GM18868 (cell line): ENCODE measurements at regions not wholly inside any gene's neighbourhood (a gene's known extent, or its start where the extent isn't known, plus 50 kb on each side); places are given as distances from the start of the nearest gene placed in this dataset.
"Not testable (repeated sequence)": the region's sequence is repeated elsewhere in the genome, so short reads cannot be mapped to it uniquely, and the experiment has no call there.

Source experiments
- ATAC-seq: cut with Tn5 transposase; IDR thresholded peaks from one replicate; pipeline ENCODE4 v1.9.1; 2021; ENCODE audit warnings: mild to moderate bottlenecking, moderate library complexity; ENCODE audit not compliant: unreplicated experiment

GRCh38 chr1:99361406-99361805, 97.1 kb downstream of the PLPPR4 start:
- no peak for ATAC-seq

- no peak for ATAC-seq
These were observed 99.2 kb downstream of the PLPPR4 start for GRCh38 chr1:99363531-99363930.

- ATAC-seq: no peak
These were observed 100.8 kb downstream of the PLPPR4 start for GRCh38 chr1:99365141-99365540.

- ATAC-seq: no peak
These were observed 101.3 kb downstream of the PLPPR4 start for GRCh38 chr1:99365545-99365944.

GRCh38 chr1:99369154-99369553, 104.9 kb downstream of the PLPPR4 start:
- ATAC-seq: no peak

- no peak for ATAC-seq
These were observed 106.2 kb downstream of the PLPPR4 start for GRCh38 chr1:99370476-99370875.

GRCh38 chr1:99371413-99371812, 107.1 kb downstream of the PLPPR4 start:
- no peak for ATAC-seq

- ATAC-seq: no peak
These were observed 109.8 kb downstream of the PLPPR4 start for GRCh38 chr1:99374109-99374508.

- not testable (repeated sequence) for ATAC-seq
These were observed 110.4 kb downstream of the PLPPR4 start for GRCh38 chr1:99374693-99375092.

GRCh38 chr1:99384021-99384420, 119.7 kb downstream of the PLPPR4 start:
- ATAC-seq: no peak

GRCh38 chr1:99385852-99386251, 121.6 kb downstream of the PLPPR4 start:
- ATAC-seq: no peak

- ATAC-seq: no peak
These were observed 132.1 kb downstream of the PLPPR4 start for GRCh38 chr1:99396389-99396788.

- no peak for ATAC-seq
These were observed 132.7 kb downstream of the PLPPR4 start for GRCh38 chr1:99397029-99397428.

- ATAC-seq: no peak
These were observed 133.6 kb downstream of the PLPPR4 start for GRCh38 chr1:99397863-99398262.

GRCh38 chr1:99401556-99401955, 137.3 kb downstream of the PLPPR4 start:
- not testable (repeated sequence) for ATAC-seq

- not testable (repeated sequence) for ATAC-seq
These were observed 140.1 kb downstream of the PLPPR4 start for GRCh38 chr1:99404399-99404798.

GRCh38 chr1:99405325-99405724, 141.0 kb downstream of the PLPPR4 start:
- not testable (repeated sequence) for ATAC-seq

GRCh38 chr1:99407018-99407417, 142.7 kb downstream of the PLPPR4 start:
- ATAC-seq: no peak

- no peak for ATAC-seq
These were observed 159.8 kb downstream of the PLPPR4 start for GRCh38 chr1:99424087-99424486.

GRCh38 chr1:99429754-99430153, 165.5 kb downstream of the PLPPR4 start:
- no peak for ATAC-seq

GRCh38 chr1:99438656-99439230, 174.5 kb downstream of the PLPPR4 start:
- no peak for ATAC-seq

- ATAC-seq: no peak
These were observed 175.3 kb downstream of the PLPPR4 start for GRCh38 chr1:99439433-99440075.
